HG02623 (cell line): ENCODE measurements at regions not wholly inside any gene's neighbourhood (a gene's known extent, or its start where the extent isn't known, plus 50 kb on each side); places are given as distances from the start of the nearest gene placed in this dataset.

ENCODE experiments used
- ATAC-seq: cut with Tn5 transposase; IDR thresholded peaks from one replicate; pipeline ENCODE4 v1.9.1; 2021; ENCODE audit warnings: moderate library complexity; ENCODE audit not compliant: unreplicated experiment

DNA sequence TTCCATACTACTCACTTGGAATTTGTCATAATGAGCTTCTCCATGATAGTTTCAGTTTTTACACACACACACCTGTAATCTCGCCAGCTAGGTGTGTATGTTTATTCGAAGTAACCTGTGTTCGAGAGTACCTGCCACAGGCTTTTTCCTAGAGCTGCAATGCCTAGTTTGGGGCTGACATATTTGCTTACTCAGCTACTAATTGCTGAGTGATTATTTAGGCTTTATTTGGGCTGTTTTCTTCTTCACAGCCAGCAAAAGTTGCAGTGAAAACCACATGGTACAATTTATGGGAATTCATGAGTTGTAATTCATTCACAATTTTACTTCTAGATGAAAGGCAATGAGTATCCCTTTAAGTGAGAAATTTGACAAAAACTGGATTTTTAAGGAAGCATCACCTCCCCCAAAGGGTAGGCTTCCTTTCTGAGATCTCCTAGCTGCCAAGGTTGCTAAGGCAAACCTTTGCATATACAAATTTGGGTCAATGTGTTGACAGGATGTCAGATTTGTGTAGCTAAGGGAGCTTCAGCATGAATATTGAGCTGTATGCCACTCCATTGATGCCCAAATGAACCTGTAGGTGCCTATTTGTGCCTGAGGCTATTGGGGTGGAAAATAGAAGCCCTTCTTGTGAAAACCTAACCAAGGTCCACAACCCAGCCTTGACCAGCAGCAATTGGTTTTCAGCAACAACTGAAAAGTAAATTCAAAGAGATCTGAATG, 108.7 kb upstream of the OTX2 start:
- ATAC-seq, result no peak

DNA sequence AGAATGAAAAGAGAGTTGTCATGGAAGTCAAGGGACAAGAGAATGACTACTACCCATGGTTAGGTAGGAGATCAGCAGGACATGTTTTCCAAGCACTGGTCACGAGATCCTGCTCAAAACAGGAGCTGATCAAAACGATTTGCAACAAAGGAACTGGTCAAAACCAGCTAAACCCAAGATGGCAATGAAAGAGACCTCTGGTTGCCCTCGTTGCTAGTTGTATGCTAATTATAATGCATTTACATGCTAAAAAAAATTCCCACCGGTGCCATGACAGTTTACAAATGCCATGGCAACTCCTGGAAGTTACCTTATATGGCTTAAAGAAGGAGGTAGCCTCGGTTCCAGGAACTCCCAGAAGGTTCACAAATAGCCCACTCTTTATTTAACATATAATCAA, 95.0 kb upstream of the OTX2 start:
- ATAC-seq, result no peak

DNA sequence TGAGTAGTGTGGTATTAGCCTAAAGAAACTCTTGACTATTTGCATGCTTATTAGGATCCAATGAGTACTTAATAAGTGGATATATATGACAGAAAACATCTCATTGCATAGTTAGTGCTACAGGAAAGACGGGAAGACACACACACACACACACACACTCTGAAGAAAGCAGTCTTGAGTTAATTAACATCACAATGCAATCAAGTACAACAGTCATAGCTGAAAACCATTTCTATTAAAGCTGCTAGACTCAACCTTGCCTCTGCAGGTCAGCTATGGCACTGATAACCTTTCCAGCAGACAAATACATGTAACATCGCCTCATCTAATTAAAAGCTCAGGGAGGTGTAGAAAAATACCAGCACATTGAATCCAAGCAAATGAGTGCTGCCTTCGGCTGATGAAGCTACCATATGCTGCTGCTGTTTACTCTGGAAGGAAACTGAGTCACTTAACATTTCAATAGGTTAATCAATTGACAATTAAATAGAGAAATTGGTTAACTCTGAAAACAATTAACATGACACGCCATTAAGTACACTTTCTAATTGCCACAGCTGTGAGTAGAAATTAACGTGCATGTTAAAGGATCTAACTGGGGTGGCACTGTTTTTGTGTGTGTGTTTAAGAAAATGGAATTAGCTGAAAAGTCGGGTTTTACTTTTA, 93.2 kb upstream of the OTX2 start:
- no peak for ATAC-seq

GRCh38 chr14:56902385-56902784, 92.1 kb upstream of the OTX2 start:
- ATAC-seq, result no peak

DNA sequence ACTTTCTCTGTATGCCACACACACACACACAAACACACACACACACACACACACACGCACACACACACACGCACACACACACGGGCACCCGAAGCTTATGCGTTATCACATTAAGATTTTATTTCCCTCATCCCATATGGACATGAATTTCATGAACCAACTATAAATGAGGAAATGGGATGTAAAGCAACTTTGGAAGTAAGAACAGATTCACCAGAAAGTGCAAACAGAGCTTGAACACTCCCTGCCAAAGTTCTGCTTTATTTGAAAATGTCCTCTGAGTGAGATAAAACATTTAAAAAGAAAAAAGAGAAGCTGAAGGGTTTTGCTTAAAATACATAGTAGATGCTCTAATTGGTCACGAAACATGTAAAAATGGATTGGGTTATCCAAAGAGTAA, 90.4 kb upstream of the OTX2 start:
- no peak for ATAC-seq

DNA sequence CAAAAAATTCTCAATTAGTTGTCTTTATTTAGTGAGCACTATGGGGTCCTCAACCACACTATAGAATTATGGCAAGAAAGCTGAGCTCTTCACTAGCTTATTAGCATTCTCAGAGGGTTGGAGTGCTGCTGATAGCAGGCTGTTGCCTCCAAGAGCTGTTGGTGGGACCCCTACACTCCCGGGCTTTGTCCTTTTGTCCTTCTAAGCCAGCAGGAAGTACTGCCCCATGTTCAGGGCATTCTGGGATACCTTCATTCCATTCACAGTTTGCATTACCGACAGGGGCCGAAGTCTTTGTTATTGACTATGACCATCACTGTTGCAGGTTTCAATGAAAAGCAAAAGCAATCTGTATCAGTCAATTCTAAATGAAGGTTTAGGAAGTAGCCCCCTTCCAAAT, 89.5 kb upstream of the OTX2 start:
- no peak for ATAC-seq

- no peak for ATAC-seq
Measured at GRCh38 chr14:56896922-56897321, 86.6 kb upstream of the OTX2 start.

- no peak for ATAC-seq
Measured at GRCh38 chr14:56896231-56896630, 86.0 kb upstream of the OTX2 start.

GRCh38 chr14:56895154-56895553, 84.9 kb upstream of the OTX2 start:
- ATAC-seq, result no peak

- ATAC-seq, result no peak
Measured at GRCh38 chr14:56894591-56894991, 84.3 kb upstream of the OTX2 start.

DNA sequence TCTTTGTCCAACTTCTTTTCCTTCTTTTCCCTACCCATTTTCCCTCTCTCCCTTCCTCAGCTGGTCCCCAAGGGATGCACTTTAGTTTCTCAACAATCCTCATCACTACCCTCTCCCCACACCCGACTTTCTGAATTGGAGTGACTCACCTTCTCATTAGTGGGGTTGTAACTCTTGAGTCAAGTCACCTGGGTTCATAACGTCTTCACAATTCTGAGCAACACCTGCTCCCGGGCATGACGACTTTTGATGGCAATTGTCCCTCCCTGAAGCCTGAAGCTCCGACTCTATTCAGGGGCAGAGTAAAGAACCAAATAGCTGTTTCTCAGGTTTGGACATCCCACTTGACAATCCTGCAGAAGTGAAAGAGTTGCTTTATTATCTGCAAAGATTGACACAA, 82.7 kb upstream of the OTX2 start:
- ATAC-seq, result no peak

DNA sequence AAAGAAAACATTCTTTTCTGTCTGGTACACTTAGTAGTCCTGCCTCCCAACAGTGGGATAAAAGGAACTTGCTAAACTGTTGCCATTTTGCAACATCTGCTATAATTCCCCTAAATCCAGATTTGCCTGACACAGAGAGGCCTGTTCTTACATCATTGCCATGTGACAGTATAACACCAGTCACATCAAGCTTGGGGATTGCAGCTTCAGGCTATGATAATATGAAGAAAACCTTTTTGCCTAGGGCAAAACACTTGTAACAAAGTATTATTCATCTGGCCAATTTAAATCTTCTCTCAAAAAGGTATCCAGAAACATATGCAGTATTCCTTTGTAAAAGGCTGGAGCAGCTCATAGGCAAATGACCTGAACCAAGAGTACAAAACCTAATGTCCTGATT, 80.9 kb upstream of the OTX2 start:
- ATAC-seq, result no peak

- no peak for ATAC-seq
Measured at GRCh38 chr14:56889705-56890104, 79.4 kb upstream of the OTX2 start.

GRCh38 chr14:56888274-56888673, 78.0 kb upstream of the OTX2 start:
- no peak for ATAC-seq

DNA sequence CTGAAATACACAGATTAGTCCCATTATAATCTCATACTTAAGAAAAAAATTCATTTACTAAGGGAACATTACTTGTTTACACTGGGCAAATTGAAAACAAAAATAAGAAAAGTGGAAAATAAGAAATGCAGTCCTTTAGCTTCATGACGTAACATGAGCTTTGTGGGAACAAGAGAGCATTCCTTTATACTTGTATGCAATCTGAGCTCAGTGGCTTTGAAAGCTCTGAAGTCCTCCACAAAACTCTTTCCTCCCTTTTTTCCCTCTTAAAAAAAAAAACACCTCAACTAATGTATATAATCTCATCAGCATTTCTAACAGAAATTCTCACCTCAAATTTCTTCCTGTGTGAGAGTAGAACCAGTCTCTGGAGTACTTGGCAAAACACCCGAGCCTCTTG, 76.9 kb upstream of the OTX2 start:
- no peak for ATAC-seq

DNA sequence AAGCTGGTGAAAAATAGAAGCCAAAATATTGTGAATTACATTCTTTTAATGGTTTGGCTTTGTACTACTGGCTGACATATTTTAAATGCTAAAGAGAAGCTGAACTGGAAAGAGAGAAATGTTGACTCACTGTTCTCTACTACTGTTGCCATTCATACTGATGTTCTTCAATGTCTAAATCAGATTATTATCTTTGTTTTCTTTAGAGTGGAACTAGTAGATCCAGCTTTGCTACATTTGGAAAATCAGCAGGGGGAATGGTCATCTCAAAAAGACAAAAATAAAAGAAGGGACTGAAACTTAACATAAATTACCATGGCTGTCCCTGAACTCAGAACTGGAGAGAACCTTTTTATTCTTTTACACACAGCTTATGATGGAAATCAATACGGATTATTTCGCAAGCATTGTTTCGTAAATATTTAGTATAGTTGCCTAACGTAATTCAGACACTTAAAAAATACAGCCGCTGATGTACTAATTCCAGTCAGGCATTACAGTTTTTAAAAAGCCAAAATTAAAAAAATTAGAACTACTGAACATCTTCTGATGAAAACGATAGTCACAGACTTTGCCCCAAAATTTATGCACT, 76.3 kb upstream of the OTX2 start:
- no peak for ATAC-seq

DNA sequence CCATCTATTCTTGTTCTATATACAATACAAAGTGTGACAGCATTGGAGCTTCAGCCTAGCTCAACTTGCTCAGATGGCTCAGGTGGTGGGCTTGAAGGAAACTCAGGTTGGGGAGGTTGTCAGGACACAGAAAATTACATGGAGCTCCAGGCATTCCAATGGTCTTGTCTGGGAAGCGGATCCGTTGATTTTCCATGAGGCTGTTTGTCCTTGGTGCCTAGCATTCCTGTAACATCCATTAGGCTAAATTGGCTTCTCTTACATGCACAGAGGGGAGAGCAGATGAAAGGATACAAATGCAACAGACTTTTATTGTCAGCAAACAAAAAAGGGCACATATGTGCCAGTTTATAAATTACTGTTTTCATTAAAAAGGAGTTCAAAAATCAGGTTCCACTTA, 75.5 kb upstream of the OTX2 start:
- ATAC-seq, result no peak

DNA sequence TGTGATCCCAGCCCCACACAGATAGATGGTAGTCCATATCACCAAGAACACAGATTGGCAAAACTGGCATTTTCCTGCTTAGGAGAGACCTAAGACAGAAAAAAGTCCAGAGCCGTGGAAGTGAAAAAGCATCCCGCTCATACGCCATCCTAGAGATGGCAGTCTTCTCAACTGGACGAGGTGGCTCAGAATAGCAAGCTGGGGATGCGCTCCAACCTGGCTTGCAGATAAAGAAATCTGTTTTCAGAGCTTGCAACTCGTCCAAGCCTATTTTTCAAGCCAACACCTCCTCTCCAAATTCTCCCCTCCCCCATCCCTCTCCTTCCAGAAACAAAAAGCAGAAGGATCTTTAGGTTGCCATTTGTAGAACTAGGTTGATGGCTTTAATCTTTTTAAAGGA, 74.3 kb upstream of the OTX2 start:
- ATAC-seq, result no peak

DNA sequence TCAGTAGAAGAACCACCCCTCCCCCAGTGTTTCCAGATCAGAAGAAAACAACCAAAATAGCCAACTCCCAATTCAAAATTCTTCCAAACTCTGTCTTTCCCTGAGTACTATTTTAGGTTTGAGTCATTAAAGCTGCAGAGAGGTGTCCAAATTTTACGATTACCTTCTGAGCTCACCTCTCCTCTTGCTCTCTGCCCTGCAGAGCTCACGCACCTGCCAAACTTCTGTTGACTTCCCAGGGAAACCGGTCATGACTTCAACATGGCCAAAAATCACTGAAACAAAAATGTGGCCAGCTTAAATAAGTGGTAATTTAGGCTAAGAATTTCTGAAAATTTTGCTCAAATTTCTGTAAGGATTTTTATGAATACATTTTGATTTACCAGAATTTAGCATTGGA, 70.9 kb upstream of the OTX2 start:
- ATAC-seq, result no peak

DNA sequence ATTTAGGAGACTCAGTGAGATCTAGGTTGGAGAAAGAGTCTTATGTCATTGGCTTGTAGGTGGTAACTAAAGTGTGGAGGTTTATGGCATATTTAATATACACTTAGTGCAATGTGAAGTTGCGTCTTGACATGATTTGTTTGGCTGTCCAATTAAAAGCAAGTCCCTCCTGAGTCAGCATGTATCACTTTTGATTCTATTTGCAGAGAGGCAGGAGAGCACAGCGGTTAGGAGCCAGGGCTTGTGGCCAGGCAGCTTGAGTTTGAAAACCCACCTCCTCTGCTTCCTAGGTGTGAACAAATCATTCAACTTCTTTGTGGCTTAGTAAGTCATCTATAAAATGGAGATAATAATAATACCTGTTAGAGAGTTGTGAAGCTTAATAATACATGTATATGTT, 68.5 kb upstream of the OTX2 start:
- ATAC-seq, result no peak

DNA sequence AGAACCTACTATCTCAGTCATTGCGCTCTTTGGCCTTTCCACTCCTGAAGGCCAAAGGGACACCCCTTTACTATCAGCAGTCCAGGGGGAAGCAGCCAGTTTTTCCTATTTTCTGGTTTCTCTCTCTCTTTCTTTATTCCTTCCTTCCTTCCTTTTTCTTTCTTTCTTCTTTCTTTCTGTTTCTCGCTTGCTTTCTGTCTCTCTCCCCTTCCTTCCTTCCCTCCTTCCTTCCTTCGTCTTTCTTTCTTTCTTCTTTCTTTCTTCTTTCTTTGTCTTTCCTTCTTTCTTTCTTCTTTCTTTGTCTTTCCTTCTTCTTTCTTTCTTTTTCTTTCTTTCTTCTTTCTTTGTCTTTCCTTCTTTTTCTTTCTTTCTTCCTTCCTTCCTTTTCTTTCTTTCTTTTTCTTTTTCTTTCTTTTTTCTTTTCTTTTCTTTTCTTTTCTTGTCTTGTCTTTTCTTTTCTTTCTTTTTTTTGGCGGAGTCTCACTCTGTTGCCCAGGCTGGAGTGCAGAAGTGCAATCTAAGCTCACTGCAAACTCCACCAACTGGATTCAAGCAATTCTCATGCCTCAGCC, 64.9 kb upstream of the OTX2 start:
- ATAC-seq, result no peak

- no peak for ATAC-seq
Measured at GRCh38 chr14:56874375-56874774, 64.1 kb upstream of the OTX2 start.
